Choroid plexus epithelial cell (primary cell): ENCODE measurements at regions not wholly inside any gene's neighbourhood (a gene's known extent, or its start where the extent isn't known, plus 50 kb on each side); places are given as distances from the start of the nearest gene placed in this dataset.
A peak's percentile ranks its signal among the peaks of the same experiment; 100 is the strongest.

ENCODE experiments used
- DNase-seq: peaks from one replicate; pipeline ENCODE4 v3.0.0-alpha.2; 2010; ENCODE audit warnings: low read depth
- H3K4me3 ChIP-seq: 2 replicates; pipeline ENCODE4 v1.5.1; 2011; ENCODE audit warnings: low read depth, mild to moderate bottlenecking, control low read depth, low read length, moderate library complexity
- TF ChIP-seq, protein P1 (sequence below): conservative IDR thresholded peaks from 2 replicates; pipeline ENCODE4 v1.5.1; 2011; ENCODE audit warnings: low read depth, mild to moderate bottlenecking, control low read depth, inconsistent platforms, low read length, moderate library complexity

DNA sequence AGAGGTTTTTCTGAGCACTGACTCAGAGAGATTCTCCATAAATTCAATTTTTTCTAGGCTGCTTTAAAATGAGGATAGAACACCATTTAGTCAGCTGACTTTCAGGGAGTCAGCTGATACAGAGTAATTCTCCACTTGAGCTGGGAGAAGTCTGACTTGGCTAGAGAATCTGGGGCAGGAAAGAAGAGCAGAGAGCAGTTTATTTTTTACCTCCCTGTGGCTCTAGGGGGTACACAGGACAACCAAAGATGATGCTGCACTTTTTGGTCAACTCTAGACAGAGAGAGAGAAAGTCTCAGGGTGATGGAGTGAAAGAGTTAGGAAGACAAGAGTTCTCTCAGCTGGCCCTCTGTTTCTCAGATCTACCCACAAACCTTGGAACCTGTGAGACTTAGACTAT lies 67.3 kb upstream of the EED start:
- H3K4me3 ChIP-seq = no peak overlapping the region
- DNase-seq = peak; percentile 31
- TF ChIP-seq, protein P1, sequence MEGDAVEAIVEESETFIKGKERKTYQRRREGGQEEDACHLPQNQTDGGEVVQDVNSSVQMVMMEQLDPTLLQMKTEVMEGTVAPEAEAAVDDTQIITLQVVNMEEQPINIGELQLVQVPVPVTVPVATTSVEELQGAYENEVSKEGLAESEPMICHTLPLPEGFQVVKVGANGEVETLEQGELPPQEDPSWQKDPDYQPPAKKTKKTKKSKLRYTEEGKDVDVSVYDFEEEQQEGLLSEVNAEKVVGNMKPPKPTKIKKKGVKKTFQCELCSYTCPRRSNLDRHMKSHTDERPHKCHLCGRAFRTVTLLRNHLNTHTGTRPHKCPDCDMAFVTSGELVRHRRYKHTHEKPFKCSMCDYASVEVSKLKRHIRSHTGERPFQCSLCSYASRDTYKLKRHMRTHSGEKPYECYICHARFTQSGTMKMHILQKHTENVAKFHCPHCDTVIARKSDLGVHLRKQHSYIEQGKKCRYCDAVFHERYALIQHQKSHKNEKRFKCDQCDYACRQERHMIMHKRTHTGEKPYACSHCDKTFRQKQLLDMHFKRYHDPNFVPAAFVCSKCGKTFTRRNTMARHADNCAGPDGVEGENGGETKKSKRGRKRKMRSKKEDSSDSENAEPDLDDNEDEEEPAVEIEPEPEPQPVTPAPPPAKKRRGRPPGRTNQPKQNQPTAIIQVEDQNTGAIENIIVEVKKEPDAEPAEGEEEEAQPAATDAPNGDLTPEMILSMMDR = no peak

GRCh38 chr11:86176165-86176884 lies 68.2 kb upstream of the EED start:
- DNase-seq = peak; percentile 54
- H3K4me3 ChIP-seq = no peak overlapping the region
- TF ChIP-seq, protein P1 = no peak

DNA sequence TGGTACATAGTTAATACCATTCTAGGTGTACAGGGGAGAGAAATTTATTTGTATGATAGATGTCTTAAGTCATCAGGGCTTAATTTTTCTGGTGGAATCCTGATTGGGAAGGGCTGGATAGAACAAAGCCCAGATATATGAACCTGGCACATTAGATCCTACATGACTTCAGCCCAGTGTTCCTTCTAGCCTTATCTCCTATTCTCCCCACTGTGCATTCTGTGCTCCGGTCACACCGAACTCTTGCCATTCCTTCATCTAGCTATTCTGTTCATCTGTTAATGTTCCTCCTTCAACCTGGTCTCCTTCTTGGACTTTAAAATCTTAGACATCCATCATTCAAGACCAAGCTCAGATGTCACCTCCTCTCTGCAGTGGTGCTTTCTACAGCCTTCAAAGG lies 68.9 kb upstream of the EED start:
- DNase-seq = no peak
- TF ChIP-seq, protein P1 = no peak
- H3K4me3 ChIP-seq = no peak overlapping the region

DNA sequence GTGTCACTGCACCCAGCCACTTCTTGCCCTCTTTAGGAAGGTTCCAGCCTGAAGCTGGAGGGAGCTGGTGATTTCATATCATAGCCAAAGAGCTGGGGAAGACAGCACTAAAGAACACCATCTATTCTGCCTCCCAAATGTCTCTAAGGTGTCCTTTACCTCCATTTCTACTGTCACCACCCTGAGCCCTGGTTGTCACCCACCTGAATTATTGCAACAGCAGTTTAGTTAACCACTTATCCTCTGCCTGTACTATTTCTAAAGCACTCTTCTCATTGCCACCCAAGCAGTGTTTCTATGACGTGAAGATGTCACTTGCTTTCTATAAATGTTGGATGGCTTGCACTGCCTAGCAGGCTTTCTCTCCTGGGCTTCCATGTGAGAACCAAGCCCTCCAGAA lies 69.4 kb upstream of the EED start:
- TF ChIP-seq, protein P1 = no peak
- no peak overlapping the region for H3K4me3 ChIP-seq
- no peak for DNase-seq

DNA sequence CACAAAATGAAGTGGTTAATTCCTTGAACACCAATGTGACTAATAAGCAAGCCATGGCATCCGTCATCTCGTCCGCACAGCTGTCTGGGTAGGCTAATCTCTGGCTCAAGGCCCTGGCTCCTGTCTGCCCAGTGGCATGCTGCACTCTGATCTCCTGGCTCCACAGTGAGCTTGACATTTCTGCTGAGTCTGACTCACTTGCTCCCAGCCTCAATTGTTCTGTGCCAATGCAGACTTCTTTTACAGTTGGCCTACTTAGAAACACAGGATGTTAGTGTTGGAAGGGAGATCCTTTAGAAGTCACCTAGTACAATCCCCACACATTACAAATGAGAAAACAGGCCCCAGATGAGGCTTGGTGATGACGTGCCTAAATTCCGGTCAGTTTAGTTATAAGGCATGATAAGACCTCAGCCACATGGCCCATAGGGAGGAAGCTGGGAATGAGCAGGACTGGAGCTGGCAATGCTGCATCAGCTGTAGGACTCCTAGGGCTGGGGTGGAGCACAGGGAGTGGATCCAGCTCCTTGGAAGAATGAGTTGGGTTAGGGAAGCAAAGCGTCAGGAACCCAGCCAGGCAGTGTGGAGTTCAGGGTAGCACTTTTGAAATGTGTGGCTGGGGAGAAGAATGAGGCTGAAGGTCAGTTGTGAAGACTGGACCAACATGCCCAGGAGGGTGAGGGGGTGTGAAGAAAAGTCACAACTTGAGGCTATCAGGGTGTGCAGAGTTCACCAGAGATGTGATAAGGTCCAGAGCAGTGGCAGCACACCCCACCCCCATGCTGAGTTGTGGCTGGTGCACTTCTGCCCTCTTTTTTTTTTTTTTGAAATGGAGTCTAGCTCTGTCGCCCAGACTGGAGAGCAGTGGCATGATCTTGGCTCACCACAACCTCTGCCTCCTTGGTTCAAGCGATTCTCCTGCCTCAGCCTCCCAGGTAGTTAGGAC lies 70.2 kb upstream of the EED start:
- DNase-seq = peak; percentile 96
- TF ChIP-seq, protein P1 = no peak
- H3K4me3 ChIP-seq = no peak overlapping the region

GRCh38 chr11:86172894-86173293 lies 71.7 kb upstream of the EED start:
- peak; percentile 62 for DNase-seq
- TF ChIP-seq, protein P1 = no peak

GRCh38 chr11:86171627-86172026 lies 72.9 kb upstream of the EED start:
- TF ChIP-seq, protein P1 = no peak
- H3K4me3 ChIP-seq = no peak overlapping the region
- DNase-seq = no peak

More at GRCh38 chr11:86172894-86173293, 71.7 kb upstream of the EED start:
- H3K4me3 ChIP-seq = no peak overlapping the region
